CD14-positive monocyte (primary cell): ENCODE measurements at regions not wholly inside any gene's neighbourhood (a gene's known extent, or its start where the extent isn't known, plus 50 kb on each side); places are given as distances from the start of the nearest gene placed in this dataset.
A peak's percentile ranks its signal among the peaks of the same experiment; 100 is the strongest.

ENCODE experiments used
- DNase-seq, 3 donors: peaks; one replicate each; pipeline ENCODE4 v3.0.0-alpha.2; 2011 to 2022
- H2AFZ ChIP-seq: 2 replicates; pipeline ENCODE4 v1.6.0; 2012; ENCODE audit warnings: mild to moderate bottlenecking, low read depth, low read length, inconsistent platforms; ENCODE audit not compliant: insufficient read depth, poor library complexity, severe bottlenecking
- H3K27ac ChIP-seq, 2 donors: 1 replicate in 1 of 2; 2 replicates in 1 of 2; pipeline ENCODE4 v1.5.1; 2012 to 2013; ENCODE audit warnings: low read length in 2 of 2, control low read depth in 1 of 2, inconsistent platforms in 1 of 2, low read depth in 1 of 2, mild to moderate bottlenecking in 1 of 2
- H3K27me3 ChIP-seq, 2 donors: one replicate each; pipeline versions ENCODE4 v1.6.0 to v1.6.1; 2011 to 2013; ENCODE audit warnings: low read length in 2 of 2; ENCODE audit not compliant: control insufficient read depth in 2 of 2, insufficient read depth in 2 of 2
- H3K36me3 ChIP-seq, 2 donors: replicated peaks in 1 of 2; 1 replicate in 1 of 2; 2 replicates in 1 of 2; pipeline versions ENCODE4 v1.5.1 to v1.6.1; 2012 to 2013; ENCODE audit warnings: low read length in 2 of 2, control low read depth in 1 of 2, inconsistent platforms in 1 of 2, mild to moderate bottlenecking in 1 of 2; ENCODE audit not compliant: insufficient read depth in 2 of 2, control insufficient read depth in 1 of 2
- H3K4me1 ChIP-seq, 2 donors: 1 replicate in 1 of 2; 2 replicates in 1 of 2; pipeline versions ENCODE4 v1.5.1 to v1.6.1; 2012 to 2013; ENCODE audit warnings: low read length in 2 of 2, control low read depth in 1 of 2, inconsistent platforms in 1 of 2, mild to moderate bottlenecking in 1 of 2, moderate library complexity in 1 of 2; ENCODE audit not compliant: insufficient read depth in 2 of 2, control insufficient read depth in 1 of 2
- H3K4me2 ChIP-seq: replicated peaks from 2 replicates; pipeline ENCODE3; 2012; ENCODE audit warnings: low read length, moderate library complexity, mild to moderate bottlenecking; ENCODE audit not compliant: poor library complexity, severe bottlenecking; ENCODE audit errors: extremely low read depth
- H3K4me3 ChIP-seq, 3 experiments: fragments of 200-600 bp in 1 of 3; sonication (generic) in 1 of 3; replicated peaks in 1 of 3; 1 replicate in 2 of 3; 2 replicates in 1 of 3; pipeline ENCODE4 v1.5.1; 2011 to 2013; ENCODE audit warnings: low read length in 3 of 3, mild to moderate bottlenecking in 3 of 3, control low read depth in 2 of 3, low read depth in 2 of 3, inconsistent platforms in 1 of 3, moderate library complexity in 1 of 3
- H3K79me2 ChIP-seq: 2 replicates; pipeline ENCODE4 v1.6.0; 2012; ENCODE audit warnings: mild to moderate bottlenecking, control low read depth, inconsistent platforms, low read length, moderate library complexity; ENCODE audit not compliant: insufficient read depth
- H3K9ac ChIP-seq: 2 replicates; pipeline ENCODE4 v1.6.0; 2017; ENCODE audit warnings: low read length, mild to moderate bottlenecking; ENCODE audit not compliant: insufficient read depth, poor library complexity, severe bottlenecking
- H3K9me3 ChIP-seq, 2 donors: replicated peaks in 1 of 2; 1 replicate in 1 of 2; 2 replicates in 1 of 2; pipeline versions ENCODE4 v1.5.1 to v1.6.1; 2012 to 2013; ENCODE audit warnings: low read length in 2 of 2, control low read depth in 1 of 2; ENCODE audit not compliant: control insufficient read depth in 1 of 2, insufficient read depth in 1 of 2
- H4K20me1 ChIP-seq: 2 replicates; pipeline ENCODE4 v1.6.0; 2012; ENCODE audit warnings: mild to moderate bottlenecking, low read length, control low read depth, moderate library complexity; ENCODE audit not compliant: insufficient read depth
- H3K27ac Mint-ChIP-seq, 7 donors: one replicate each; pipeline ENCODE4 v1.8.0; 2020; ENCODE audit warnings: mild to moderate bottlenecking in 7 of 7, mixed read lengths in 7 of 7, moderate library complexity in 6 of 7, inconsistent platforms in 2 of 7
- H3K27me3 Mint-ChIP-seq, 3 donors: one replicate each; pipeline ENCODE4 v1.8.0; 2021 to 2022; ENCODE audit warnings: low read depth in 3 of 3, mild to moderate bottlenecking in 3 of 3, mixed read lengths in 3 of 3, moderate library complexity in 3 of 3, inconsistent platforms in 1 of 3
- H3K36me3 Mint-ChIP-seq, 2 donors: one replicate each; pipeline ENCODE4 v1.8.0; 2020; ENCODE audit warnings: mixed read lengths in 2 of 2, inconsistent platforms in 1 of 2, mild to moderate bottlenecking in 1 of 2
- H3K4me1 Mint-ChIP-seq: one replicate; pipeline ENCODE4 v1.8.0; 2020; ENCODE audit warnings: mild to moderate bottlenecking, mixed read lengths
- H3K4me3 Mint-ChIP-seq, 2 donors: one replicate each; pipeline ENCODE4 v1.8.0; 2020; ENCODE audit warnings: mild to moderate bottlenecking in 2 of 2, mixed read lengths in 2 of 2, moderate library complexity in 1 of 2
- H3K9me3 Mint-ChIP-seq, 7 donors: one replicate each; pipeline ENCODE4 v1.8.0; 2020 to 2022; ENCODE audit warnings: mixed read lengths in 7 of 7, mild to moderate bottlenecking in 6 of 7, moderate library complexity in 6 of 7, inconsistent platforms in 2 of 7
- CTCF ChIP-seq: fragments of 200-600 bp; IDR thresholded peaks from one replicate; pipeline ENCODE4 v1.8.0; 2022; ENCODE audit warnings: antibody characterized with exemption, mild to moderate bottlenecking
- WGBS: methylation state at CpG from one replicate; pipeline ENCODE4 v1.1.5; 2013; ENCODE audit warnings: missing lambda C conversion rate; ENCODE audit not compliant: insufficient coverage; 5-methylcytosine and 5-hydroxymethylcytosine counted together
- intact Hi-C, 2 donors: fragments of 100-400 bp; cut with micrococcal nuclease; formaldehyde crosslinking; loops; one replicate each; pipeline versions ENCODE4 v1.15.0 to v1.15.1; 2023

GRCh38 chr3:195012571-195012970 is 258.4 kb downstream of the XXYLT1 start:
- Histone ChIP-seq H3K9me3 (no peaks in the 10 kb centered on the region), H3K4me2 (no peak overlapping the region), H3K27me3 (no peaks in the 10 kb centered on the region), H3K79me2 (no peaks in the 10 kb centered on the region), H3K36me3 (no peaks in the 10 kb centered on the region), H2AFZ (no peak overlapping the region), H3K4me1 (peaks cover 44 to 48% of the 10 kb centered on the region in 2 donors), H3K27ac (no peak overlapping the region), H4K20me1 (no peaks in the 10 kb centered on the region), H3K4me3 (no peak overlapping the region), H3K9ac (no peak overlapping the region)
- intact Hi-C loops, result no loop called here
- 100% methylated on average over 2 of the region's 4 CpGs for WGBS
- Mint-ChIP-seq H3K4me1 (peaks cover 61% of the 10 kb centered on the region), H3K36me3 (no peaks in the 10 kb centered on the region), H3K9me3 (peaks cover 0 to 2% (median 0%) of the 10 kb centered on the region in 7 donors), H3K27me3 (peaks cover 1 to 4% (median 2%) of the 10 kb centered on the region in 3 donors), H3K27ac (peak overlapping the region in 1 of 7 donors; percentile 24), H3K4me3 (no peak overlapping the region)
- no peak for TF ChIP-seq CTCF
- DNase-seq, result no peak

- Histone ChIP-seq H3K4me2 (no peak overlapping the region), H3K9ac (no peak overlapping the region), H3K27ac (no peak overlapping the region), H3K4me1 (peaks cover 33 to 39% of the 10 kb centered on the region in 2 donors), H3K9me3 (no peaks in the 10 kb centered on the region), H3K4me3 (no peak overlapping the region), H3K36me3 (no peaks in the 10 kb centered on the region), H3K27me3 (no peaks in the 10 kb centered on the region), H4K20me1 (no peaks in the 10 kb centered on the region), H3K79me2 (no peaks in the 10 kb centered on the region), H2AFZ (no peak overlapping the region)
- Mint-ChIP-seq H3K27me3 (peaks cover 1 to 4% (median 2%) of the 10 kb centered on the region in 3 donors), H3K27ac (no peak overlapping the region), H3K36me3 (no peaks in the 10 kb centered on the region), H3K4me1 (peaks cover 51% of the 10 kb centered on the region), H3K9me3 (peaks cover 0 to 2% (median 0%) of the 10 kb centered on the region in 7 donors), H3K4me3 (no peak overlapping the region)
- no peak for DNase-seq
- WGBS, result 85% methylated on average over 12 of the region's 17 CpGs
- no peak for TF ChIP-seq CTCF
- intact Hi-C loops, result no loop called here
Observed at GRCh38 chr3:195013411-195014361, 257.3 kb downstream of the XXYLT1 start.
